HCT116 (cell line): ENCODE measurements at regions not wholly inside any gene's neighbourhood (a gene's known extent, or its start where the extent isn't known, plus 50 kb on each side); places are given as distances from the start of the nearest gene placed in this dataset.

Experiments used
- ATAC-seq: fragments of 200-7000 bp; cut with Tn5 transposase; 2 replicates; pipeline ENCODE4 v1.9.1; 2020; ENCODE audit warnings: mild to moderate bottlenecking, moderate library complexity
- BruUV-seq: library from RNA; stranded (reverse); fragments of 400-500 nt; replicated peaks from 2 replicates; lab custom pipeline; 2021; lab: Mats Ljungman, UMichigan
- CTCF ChIA-PET: fragments of 300-600 bp; sonication (Branson Sonifier 250); formaldehyde crosslinking; loops from one replicate; lab custom pipeline; 2021; ENCODE audit warnings: antibody characterized with exemption; lab: Charles Lee
- POLR2A ChIA-PET: fragments of 300-600, 350-600 bp; sonication (Branson Sonifier 250); formaldehyde crosslinking; loops from one replicate; lab custom pipeline; 2021; ENCODE audit warnings: antibody characterized with exemption; lab: Charles Lee
- RAD21 ChIA-PET, 2 experiments: fragments of 300-600 bp; sonication (Branson Sonifier 250); formaldehyde crosslinking; loops; one replicate each; lab custom pipeline; 2023; ENCODE audit warnings: low total read pairs in 2 of 2; ENCODE audit not compliant: uncharacterized antibody in 2 of 2, unreplicated experiment in 2 of 2, low non-redundant PET in 1 of 2; lab: Charles Lee
- DNase-seq: peaks from one replicate; pipeline ENCODE4 v3.0.0-alpha.2; 2010; ENCODE audit warnings: low read depth, low spot score
- H2AFZ ChIP-seq: fragments of 200-600 bp; shearing (Covaris generic), sonication (generic); 2 replicates; pipeline ENCODE4 v1.6.1; 2017; ENCODE audit warnings: low read depth, mixed run types, mixed read lengths, antibody characterized with exemption, low read length; ENCODE audit not compliant: poor library complexity, severe bottlenecking
- H3K27ac ChIP-seq: 2 replicates; pipeline ENCODE4 v1.5.1; 2012; ENCODE audit warnings: low read depth, low read length
- H3K27me3 ChIP-seq: fragments of 200-600 bp; sonication (generic); 2 replicates; pipeline ENCODE4 v1.6.1; 2016; ENCODE audit warnings: mixed run types, low read length, mixed read lengths; ENCODE audit not compliant: insufficient read depth
- H3K36me3 ChIP-seq, 2 experiments: fragments of 200-500 bp in 1 of 2; fragments of 200-600 bp in 1 of 2; sonication (Bioruptor generic) in 1 of 2; sonication (generic) in 1 of 2; 2 replicates each; pipeline versions ENCODE4 v1.5.1 to v1.6.1; 2014 to 2016; ENCODE audit warnings: low read length in 2 of 2, inconsistent platforms in 1 of 2, mixed read lengths in 1 of 2, mixed run types in 1 of 2; ENCODE audit not compliant: insufficient read depth in 2 of 2, control insufficient read depth in 1 of 2
- H3K4me1 ChIP-seq, 2 experiments: fragments of 200-600 bp in 1 of 2; sonication (generic) in 1 of 2; 2 replicates each; pipeline versions ENCODE4 v1.5.1 to v1.6.1; 2012 to 2017; ENCODE audit warnings: low read length in 2 of 2, inconsistent platforms in 1 of 2, mild to moderate bottlenecking in 1 of 2, mixed read lengths in 1 of 2, mixed run types in 1 of 2, moderate library complexity in 1 of 2; ENCODE audit not compliant: insufficient read depth in 2 of 2, control insufficient read depth in 1 of 2
- H3K4me2 ChIP-seq: fragments of 200-600 bp; sonication (generic); 2 replicates; pipeline ENCODE4 v1.6.1; 2017; ENCODE audit warnings: mixed run types, low read length, mixed read lengths
- H3K4me3 ChIP-seq, 2 experiments: fragments of 200-600 bp in 1 of 2; sonication (generic) in 1 of 2; replicated peaks in 1 of 2; 2 replicates each; pipeline ENCODE4 v1.5.1; 2011 to 2016; ENCODE audit warnings: low read length in 2 of 2, control low read depth in 1 of 2, low read depth in 1 of 2, mild to moderate bottlenecking in 1 of 2, mixed read lengths in 1 of 2, mixed run types in 1 of 2
- H3K79me2 ChIP-seq: fragments of 200-600 bp; sonication (generic); 2 replicates; pipeline ENCODE4 v1.6.1; 2017; ENCODE audit warnings: mild to moderate bottlenecking, mixed run types, low read length, moderate library complexity, mixed read lengths; ENCODE audit not compliant: insufficient read depth
- H3K9ac ChIP-seq: fragments of 200-600 bp; sonication (generic); 2 replicates; pipeline ENCODE4 v1.6.1; 2016; ENCODE audit warnings: low read length, mixed read lengths
- H3K9me2 ChIP-seq: fragments of 200-600 bp; sonication (generic), shearing (Covaris generic); 2 replicates; pipeline ENCODE4 v1.6.1; 2017; ENCODE audit warnings: mixed run types, mild to moderate bottlenecking, moderate library complexity; ENCODE audit not compliant: insufficient read depth
- H3K9me3 ChIP-seq, 2 experiments: fragments of 200-500 bp in 1 of 2; fragments of 200-600 bp in 1 of 2; sonication (Bioruptor generic) in 1 of 2; sonication (generic) in 1 of 2; 2 replicates each; pipeline ENCODE4 v1.6.1; 2014 to 2017; ENCODE audit warnings: low read length in 2 of 2, mixed read lengths in 2 of 2, inconsistent platforms in 1 of 2, low read depth in 1 of 2, mild to moderate bottlenecking in 1 of 2, mixed run types in 1 of 2, moderate library complexity in 1 of 2; ENCODE audit not compliant: control insufficient read depth in 1 of 2, insufficient read depth in 1 of 2
- H4K20me1 ChIP-seq: fragments of 200-600 bp; sonication (generic), shearing (Covaris generic); 2 replicates; pipeline ENCODE4 v1.6.1; 2017; ENCODE audit warnings: mixed run types, mild to moderate bottlenecking, moderate library complexity; ENCODE audit not compliant: insufficient read depth
- CBX3 ChIP-seq: IDR thresholded peaks from 2 replicates; pipeline ENCODE4 v1.6.1; 2012; ENCODE audit warnings: low read depth
- EGR1 ChIP-seq: IDR thresholded peaks from 2 replicates; pipeline ENCODE4 v1.6.1; 2012; ENCODE audit warnings: low read depth
- ELF1 ChIP-seq: IDR thresholded peaks from 2 replicates; pipeline ENCODE4 v1.6.1; 2012; ENCODE audit warnings: low read depth, borderline replicate concordance
- EZH2phosphoT487 ChIP-seq: fragments of 200-600 bp; IDR thresholded peaks from 2 replicates; pipeline ENCODE4 v1.6.1; 2018; ENCODE audit warnings: antibody characterized with exemption, borderline replicate concordance
- JUND ChIP-seq: IDR thresholded peaks from 2 replicates; pipeline ENCODE4 v1.6.1; 2012
- SP1 ChIP-seq: IDR thresholded peaks from 2 replicates; pipeline ENCODE4 v1.6.1; 2012; ENCODE audit warnings: low read depth
- ZFX ChIP-seq: fragments of 450-650 bp; IDR thresholded peaks from 2 replicates; pipeline ENCODE4 v1.6.1; 2017
- intact Hi-C: fragments of 100-400 bp; cut with micrococcal nuclease; formaldehyde crosslinking; loops from 2 replicates; pipeline ENCODE4 v1.10.0; 2022
- TF ChIP-seq, protein P1 (sequence below): IDR thresholded peaks from 2 replicates; pipeline ENCODE4 v1.6.1; 2012; ENCODE audit warnings: low read depth
- TF ChIP-seq, protein P2 (sequence below): IDR thresholded peaks from 2 replicates; pipeline ENCODE4 v1.6.1; 2011; ENCODE audit warnings: mild to moderate bottlenecking, low read length, moderate library complexity; ENCODE audit not compliant: insufficient replicate concordance; ENCODE audit errors: extremely low read depth
- TF ChIP-seq, protein P3 (sequence below): IDR thresholded peaks from 2 replicates; pipeline ENCODE4 v1.6.1; 2012
- TF ChIP-seq, protein P4 (sequence below): IDR thresholded peaks from 2 replicates; pipeline ENCODE4 v1.6.1; 2012

DNA sequence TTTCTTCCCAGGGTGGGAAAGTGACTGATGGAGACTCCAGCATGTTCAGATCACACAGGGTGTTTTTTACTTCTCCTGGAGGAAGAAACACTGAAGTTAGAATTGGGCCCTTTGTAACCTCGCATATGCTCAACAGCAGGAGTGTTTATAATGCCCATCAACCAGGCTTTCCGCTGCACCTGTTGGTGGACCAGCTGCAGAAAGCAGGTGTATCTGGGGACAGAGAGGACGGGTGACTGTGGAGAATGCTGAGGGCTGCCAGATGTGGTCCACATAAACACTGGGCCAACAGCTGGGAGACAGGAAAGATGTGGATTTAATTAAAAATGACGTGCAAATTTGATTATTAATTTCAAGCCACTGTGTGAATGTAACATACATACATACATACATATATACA lies 335.5 kb upstream of the SPRED2 start:
- H3K4me1 ChIP-seq, result no peaks in the 10 kb centered on the region
- BruUV-seq, result no TSS peak
- RAD21 ChIA-PET, result no interaction called here
- H3K4me2 ChIP-seq, result no peak overlapping the region
- H3K4me3 ChIP-seq, result no peak overlapping the region
- H4K20me1 ChIP-seq, result no peaks in the 10 kb centered on the region
- no peaks in the 10 kb centered on the region for H3K79me2 ChIP-seq
- no peak overlapping the region for H3K9ac ChIP-seq
- peaks cover 42% of the 10 kb centered on the region for H3K27me3 ChIP-seq
- H3K27ac ChIP-seq, result no peak overlapping the region
- DNase-seq, result no peak
- intact Hi-C loops, result no loop called here
- no peaks in the 10 kb centered on the region for H3K36me3 ChIP-seq
- no peak for ATAC-seq
- CTCF ChIA-PET, result no interaction called here
- no peaks in the 10 kb centered on the region for H3K9me3 ChIP-seq
- H3K9me2 ChIP-seq, result no peaks in the 10 kb centered on the region
- TF ChIP-seq, protein P1, sequence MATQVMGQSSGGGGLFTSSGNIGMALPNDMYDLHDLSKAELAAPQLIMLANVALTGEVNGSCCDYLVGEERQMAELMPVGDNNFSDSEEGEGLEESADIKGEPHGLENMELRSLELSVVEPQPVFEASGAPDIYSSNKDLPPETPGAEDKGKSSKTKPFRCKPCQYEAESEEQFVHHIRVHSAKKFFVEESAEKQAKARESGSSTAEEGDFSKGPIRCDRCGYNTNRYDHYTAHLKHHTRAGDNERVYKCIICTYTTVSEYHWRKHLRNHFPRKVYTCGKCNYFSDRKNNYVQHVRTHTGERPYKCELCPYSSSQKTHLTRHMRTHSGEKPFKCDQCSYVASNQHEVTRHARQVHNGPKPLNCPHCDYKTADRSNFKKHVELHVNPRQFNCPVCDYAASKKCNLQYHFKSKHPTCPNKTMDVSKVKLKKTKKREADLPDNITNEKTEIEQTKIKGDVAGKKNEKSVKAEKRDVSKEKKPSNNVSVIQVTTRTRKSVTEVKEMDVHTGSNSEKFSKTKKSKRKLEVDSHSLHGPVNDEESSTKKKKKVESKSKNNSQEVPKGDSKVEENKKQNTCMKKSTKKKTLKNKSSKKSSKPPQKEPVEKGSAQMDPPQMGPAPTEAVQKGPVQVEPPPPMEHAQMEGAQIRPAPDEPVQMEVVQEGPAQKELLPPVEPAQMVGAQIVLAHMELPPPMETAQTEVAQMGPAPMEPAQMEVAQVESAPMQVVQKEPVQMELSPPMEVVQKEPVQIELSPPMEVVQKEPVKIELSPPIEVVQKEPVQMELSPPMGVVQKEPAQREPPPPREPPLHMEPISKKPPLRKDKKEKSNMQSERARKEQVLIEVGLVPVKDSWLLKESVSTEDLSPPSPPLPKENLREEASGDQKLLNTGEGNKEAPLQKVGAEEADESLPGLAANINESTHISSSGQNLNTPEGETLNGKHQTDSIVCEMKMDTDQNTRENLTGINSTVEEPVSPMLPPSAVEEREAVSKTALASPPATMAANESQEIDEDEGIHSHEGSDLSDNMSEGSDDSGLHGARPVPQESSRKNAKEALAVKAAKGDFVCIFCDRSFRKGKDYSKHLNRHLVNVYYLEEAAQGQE, result no peak
- TF ChIP-seq ELF1, result no peak
- TF ChIP-seq EZH2phosphoT487, result no peak
- TF ChIP-seq ZFX, result no peak
- TF ChIP-seq JUND, result no peak
- TF ChIP-seq, protein P2, sequence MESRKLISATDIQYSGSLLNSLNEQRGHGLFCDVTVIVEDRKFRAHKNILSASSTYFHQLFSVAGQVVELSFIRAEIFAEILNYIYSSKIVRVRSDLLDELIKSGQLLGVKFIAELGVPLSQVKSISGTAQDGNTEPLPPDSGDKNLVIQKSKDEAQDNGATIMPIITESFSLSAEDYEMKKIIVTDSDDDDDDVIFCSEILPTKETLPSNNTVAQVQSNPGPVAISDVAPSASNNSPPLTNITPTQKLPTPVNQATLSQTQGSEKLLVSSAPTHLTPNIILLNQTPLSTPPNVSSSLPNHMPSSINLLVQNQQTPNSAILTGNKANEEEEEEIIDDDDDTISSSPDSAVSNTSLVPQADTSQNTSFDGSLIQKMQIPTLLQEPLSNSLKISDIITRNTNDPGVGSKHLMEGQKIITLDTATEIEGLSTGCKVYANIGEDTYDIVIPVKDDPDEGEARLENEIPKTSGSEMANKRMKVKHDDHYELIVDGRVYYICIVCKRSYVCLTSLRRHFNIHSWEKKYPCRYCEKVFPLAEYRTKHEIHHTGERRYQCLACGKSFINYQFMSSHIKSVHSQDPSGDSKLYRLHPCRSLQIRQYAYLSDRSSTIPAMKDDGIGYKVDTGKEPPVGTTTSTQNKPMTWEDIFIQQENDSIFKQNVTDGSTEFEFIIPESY, result no peak
- TF ChIP-seq SP1, result no peak
- TF ChIP-seq, protein P3, sequence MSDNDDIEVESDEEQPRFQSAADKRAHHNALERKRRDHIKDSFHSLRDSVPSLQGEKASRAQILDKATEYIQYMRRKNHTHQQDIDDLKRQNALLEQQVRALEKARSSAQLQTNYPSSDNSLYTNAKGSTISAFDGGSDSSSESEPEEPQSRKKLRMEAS, result no peak
- no peak for TF ChIP-seq CBX3
- no peak for TF ChIP-seq EGR1
- TF ChIP-seq, protein P4, sequence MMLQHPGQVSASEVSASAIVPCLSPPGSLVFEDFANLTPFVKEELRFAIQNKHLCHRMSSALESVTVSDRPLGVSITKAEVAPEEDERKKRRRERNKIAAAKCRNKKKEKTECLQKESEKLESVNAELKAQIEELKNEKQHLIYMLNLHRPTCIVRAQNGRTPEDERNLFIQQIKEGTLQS, result no peak
- POLR2A ChIA-PET, result no interaction called here
- no peak overlapping the region for H2AFZ ChIP-seq
